Esophagus muscularis mucosa (tissue), 4 donors: ENCODE measurements at regions not wholly inside any gene's neighbourhood (a gene's known extent, or its start where the extent isn't known, plus 50 kb on each side); places are given as distances from the start of the nearest gene placed in this dataset.
A peak's percentile ranks its signal among the peaks of the same experiment; 100 is the strongest.

ENCODE experiments used
- DNase-seq: peaks from one replicate; pipeline ENCODE4 v3.0.0-alpha.2; 2017; ENCODE audit errors: extremely low spot score
- H3K27ac ChIP-seq, 4 donors: fragments of 200-600 bp; sonication (generic); replicated peaks in 1 of 4; 1 replicate in 3 of 4; 2 replicates in 1 of 4; pipeline ENCODE4 v1.5.1; 2016 to 2019; ENCODE audit warnings: mild to moderate bottlenecking in 1 of 4
- H3K27me3 ChIP-seq, 4 donors: fragments of 200-600 bp; sonication (generic); one replicate each; pipeline versions ENCODE4 v1.5.1 to v1.6.0; 2016 to 2019
- H3K36me3 ChIP-seq, 4 donors: fragments of 200-600 bp; sonication (generic); one replicate each; pipeline ENCODE4 v1.5.1; 2016 to 2019
- H3K4me1 ChIP-seq, 4 donors: fragments of 200-600 bp; sonication (generic); one replicate each; pipeline ENCODE4 v1.5.1; 2016 to 2019
- H3K4me3 ChIP-seq, 4 donors: fragments of 200-600 bp; sonication (generic); 1 replicate in 2 of 4; 2 replicates in 2 of 4; pipeline ENCODE4 v1.5.1; 2016 to 2019; ENCODE audit warnings: mild to moderate bottlenecking in 4 of 4, moderate library complexity in 1 of 4
- H3K9me3 ChIP-seq, 4 donors: fragments of 200-600 bp; sonication (generic); 1 replicate in 3 of 4; 2 replicates in 1 of 4; pipeline ENCODE4 v1.5.1; 2016 to 2019
- CTCF ChIP-seq, 3 experiments: fragments of 200-600 bp in 2 of 3; fragments of 450-650 bp in 1 of 3; sonication (generic) in 2 of 3; IDR thresholded peaks; one replicate each; pipeline ENCODE4 v1.5.1; 2017 to 2019; ENCODE audit warnings: antibody characterized with exemption in 3 of 3, mild to moderate bottlenecking in 2 of 3, moderate library complexity in 1 of 3
- EP300 ChIP-seq: sonication (generic); formaldehyde crosslinking; IDR thresholded peaks from one replicate; pipeline ENCODE4 v1.6.1; 2017; ENCODE audit warnings: antibody characterized with exemption
- POLR2A ChIP-seq: fragments of 450-650 bp; IDR thresholded peaks from one replicate; pipeline ENCODE4 v1.6.1; 2017; ENCODE audit warnings: antibody characterized with exemption, moderate library complexity, mild to moderate bottlenecking, low read depth
- POLR2AphosphoS5 ChIP-seq, 2 donors: sonication (generic); formaldehyde crosslinking; IDR thresholded peaks; one replicate each; pipeline ENCODE4 v1.6.1; 2017; ENCODE audit warnings: antibody characterized with exemption in 2 of 2
- WGBS: methylation state at CpG from one replicate; pipeline ENCODE4 v1.1.5; 2018; 5-methylcytosine and 5-hydroxymethylcytosine counted together
- intact Hi-C: fragments of 100-400 bp; cut with DNase I; formaldehyde crosslinking; loops from one replicate; pipeline ENCODE4 v1.15.1; 2023

- H3K36me3 ChIP-seq = no peaks in the 10 kb centered on the region
- intact Hi-C loops = no loop called here
- 78% methylated on average over 4 of the region's 4 CpGs for WGBS
- H3K27ac ChIP-seq = no peak overlapping the region
- H3K27me3 ChIP-seq = no peaks in the 10 kb centered on the region
- peaks cover 0 to 2% (median 0%) of the 10 kb centered on the region in 4 donors for H3K4me1 ChIP-seq
- TF ChIP-seq POLR2A = no peak
- no peak for DNase-seq
- no peak overlapping the region for H3K4me3 ChIP-seq
- no peaks in the 10 kb centered on the region for H3K9me3 ChIP-seq
Measured at GRCh38 chr6:54706844-54707605, 139.5 kb upstream of the FAM83B start.

- intact Hi-C loops = no loop called here
- H3K27ac ChIP-seq = no peak overlapping the region
Measured at GRCh38 chr6:54710456-54710855, 136.1 kb upstream of the FAM83B start.

GRCh38 chr6:54716010-54716409, 130.6 kb upstream of the FAM83B start:
- H3K36me3 ChIP-seq = no peaks in the 10 kb centered on the region
- DNase-seq = no peak
- no peaks in the 10 kb centered on the region for H3K9me3 ChIP-seq
- intact Hi-C loops = loop anchor here (5.0 kb wide), 1 partner anchor 734 kb away; no protein-coding TSS in a partner anchor
- no peaks in the 10 kb centered on the region for H3K27me3 ChIP-seq
- H3K4me1 ChIP-seq = no peaks in the 10 kb centered on the region
- H3K27ac ChIP-seq = no peak overlapping the region
- no peak overlapping the region for H3K4me3 ChIP-seq
- TF ChIP-seq POLR2AphosphoS5 (IDR thresholded peaks at IDR 0.05) (no peak), POLR2A (no peak), EP300 (no peak), CTCF (IDR thresholded peaks at IDR 0.05) (no peak)
- 95% methylated on average over 6 of the region's 6 CpGs for WGBS

More at GRCh38 chr6:54710456-54710855, 136.1 kb upstream of the FAM83B start:
- DNase-seq = no peak
- no peaks in the 10 kb centered on the region for H3K9me3 ChIP-seq
- WGBS = 71% methylated on average over 2 of the region's 2 CpGs
- H3K4me3 ChIP-seq = no peak overlapping the region
- no peaks in the 10 kb centered on the region for H3K27me3 ChIP-seq
- TF ChIP-seq POLR2AphosphoS5 (IDR thresholded peaks at IDR 0.05) (no peak), CTCF (IDR thresholded peaks at IDR 0.05) (no peak), EP300 (no peak), POLR2A (no peak)
- H3K4me1 ChIP-seq = peaks cover 0 to 2% (median 0%) of the 10 kb centered on the region in 4 donors
- H3K36me3 ChIP-seq = no peaks in the 10 kb centered on the region

GRCh38 chr6:54716877-54717276, 129.7 kb upstream of the FAM83B start:
- intact Hi-C loops = loop anchor here (5.0 kb wide), 1 partner anchor 735 kb away; no protein-coding TSS in a partner anchor
- no peak overlapping the region for H3K27ac ChIP-seq
- TF ChIP-seq POLR2A = no peak
- no peak for TF ChIP-seq CTCF (IDR thresholded peaks at IDR 0.05)
- TF ChIP-seq EP300 = no peak
- no peak for TF ChIP-seq POLR2AphosphoS5 (IDR thresholded peaks at IDR 0.05)

GRCh38 chr6:54717849-54718455, 128.6 kb upstream of the FAM83B start:
- intact Hi-C loops = loop anchor here (5.0 kb wide), 1 partner anchor 736 kb away; no protein-coding TSS in a partner anchor
- TF ChIP-seq CTCF (IDR thresholded peaks at IDR 0.05) = peak; percentile 69 to 83 (median 73)
- no peak for TF ChIP-seq EP300
- H3K4me3 ChIP-seq = no peak overlapping the region
- no peaks in the 10 kb centered on the region for H3K36me3 ChIP-seq
- no peak overlapping the region for H3K27ac ChIP-seq
- WGBS = 68% methylated on average over 5 of the region's 5 CpGs
- H3K9me3 ChIP-seq = no peaks in the 10 kb centered on the region
- no peak for DNase-seq
- H3K27me3 ChIP-seq = no peaks in the 10 kb centered on the region
- no peaks in the 10 kb centered on the region for H3K4me1 ChIP-seq

More at GRCh38 chr6:54716877-54717276, 129.7 kb upstream of the FAM83B start:
- no peak for DNase-seq
- WGBS = 68% methylated on average over 3 of the region's 3 CpGs
- Histone ChIP-seq H3K9me3 (no peaks in the 10 kb centered on the region), H3K4me3 (no peak overlapping the region), H3K36me3 (no peaks in the 10 kb centered on the region), H3K4me1 (no peaks in the 10 kb centered on the region), H3K27me3 (no peaks in the 10 kb centered on the region)
